VCaP (cell line): ENCODE measurements at regions not wholly inside any gene's neighbourhood (a gene's known extent, or its start where the extent isn't known, plus 50 kb on each side); places are given as distances from the start of the nearest gene placed in this dataset.
"Not testable (repeated sequence)": the region's sequence is repeated elsewhere in the genome, so short reads cannot be mapped to it uniquely, and the experiment has no call there.

ENCODE experiments used
- H3K27ac ChIP-seq: fragments of 450-650 bp; 2 replicates; pipeline ENCODE4 v1.5.1; 2017
- CTCF ChIP-seq: fragments of 450-650 bp; conservative IDR thresholded peaks from 2 replicates; pipeline ENCODE4 v1.5.1; 2017; ENCODE audit warnings: mild to moderate bottlenecking, moderate library complexity

GRCh38 chr2:55124682-55125081 is 74.4 kb upstream of the RTN4 start:
- not testable (repeated sequence) for H3K27ac ChIP-seq

- no peak for TF ChIP-seq CTCF
- no peak overlapping the region for H3K27ac ChIP-seq
Measured at GRCh38 chr2:55123851-55124269, 73.6 kb upstream of the RTN4 start.

GRCh38 chr2:55120634-55121359 is 70.5 kb upstream of the RTN4 start:
- no peak for TF ChIP-seq CTCF

GRCh38 chr2:55119711-55120487 is 69.6 kb upstream of the RTN4 start:
- no peak overlapping the region for H3K27ac ChIP-seq
- TF ChIP-seq CTCF = no peak

More at GRCh38 chr2:55120634-55121359, 70.5 kb upstream of the RTN4 start:
- no peak overlapping the region for H3K27ac ChIP-seq

- H3K27ac ChIP-seq = peak overlapping the region; percentile 38; the same call in 1 of the 2 replicates
- TF ChIP-seq CTCF = no peak
Measured at GRCh38 chr2:55118643-55119083, 68.4 kb upstream of the RTN4 start.

- no peak overlapping the region for H3K27ac ChIP-seq
- no peak for TF ChIP-seq CTCF
Measured at GRCh38 chr2:55116966-55117365, 66.7 kb upstream of the RTN4 start.

- H3K27ac ChIP-seq = no peak overlapping the region
- TF ChIP-seq CTCF = no peak
Measured at GRCh38 chr2:55116598-55116964, 66.3 kb upstream of the RTN4 start.
